Ishikawa (cell line): ENCODE measurements at regions not wholly inside any gene's neighbourhood (a gene's known extent, or its start where the extent isn't known, plus 50 kb on each side); places are given as distances from the start of the nearest gene placed in this dataset.

ENCODE experiments used
- CEBPB ChIP-seq: IDR thresholded peaks from 2 replicates; pipeline ENCODE4 v1.6.1; 2012
- CREB1 ChIP-seq: IDR thresholded peaks from 2 replicates; pipeline ENCODE4 v1.6.1; 2012; ENCODE audit warnings: low read depth
- EGR1 ChIP-seq: IDR thresholded peaks from 2 replicates; pipeline ENCODE4 v1.6.1; 2012
- EP300 ChIP-seq: IDR thresholded peaks from 2 replicates; pipeline ENCODE4 v1.6.1; 2012; ENCODE audit warnings: borderline replicate concordance
- FOXM1 ChIP-seq: IDR thresholded peaks from 2 replicates; pipeline ENCODE4 v1.6.1; 2012; ENCODE audit warnings: low read depth, borderline replicate concordance
- NFIC ChIP-seq: IDR thresholded peaks from 2 replicates; pipeline ENCODE4 v1.6.1; 2012
- RAD21 ChIP-seq: IDR thresholded peaks from 2 replicates; pipeline ENCODE4 v1.6.1; 2012; ENCODE audit warnings: low read depth
- TAF1 ChIP-seq: IDR thresholded peaks from 2 replicates; pipeline ENCODE4 v1.6.1; 2012; ENCODE audit warnings: low read depth, mild to moderate bottlenecking
- TCF12 ChIP-seq: IDR thresholded peaks from 2 replicates; pipeline ENCODE4 v1.6.1; 2012; ENCODE audit warnings: low read depth
- TEAD4 ChIP-seq: IDR thresholded peaks from 2 replicates; pipeline ENCODE4 v1.6.1; 2012
- YY1 ChIP-seq: IDR thresholded peaks from 2 replicates; pipeline ENCODE4 v1.6.1; 2012; ENCODE audit warnings: low read depth
- TF ChIP-seq, protein P1 (sequence below): IDR thresholded peaks from 2 replicates; pipeline ENCODE4 v1.6.1; 2012; ENCODE audit warnings: low read depth, mild to moderate bottlenecking
- TF ChIP-seq, protein P2 (sequence below): IDR thresholded peaks from 2 replicates; pipeline ENCODE4 v1.6.1; 2012
- TF ChIP-seq, protein P3 (sequence below): IDR thresholded peaks from 2 replicates; pipeline ENCODE4 v1.6.1; 2012

DNA sequence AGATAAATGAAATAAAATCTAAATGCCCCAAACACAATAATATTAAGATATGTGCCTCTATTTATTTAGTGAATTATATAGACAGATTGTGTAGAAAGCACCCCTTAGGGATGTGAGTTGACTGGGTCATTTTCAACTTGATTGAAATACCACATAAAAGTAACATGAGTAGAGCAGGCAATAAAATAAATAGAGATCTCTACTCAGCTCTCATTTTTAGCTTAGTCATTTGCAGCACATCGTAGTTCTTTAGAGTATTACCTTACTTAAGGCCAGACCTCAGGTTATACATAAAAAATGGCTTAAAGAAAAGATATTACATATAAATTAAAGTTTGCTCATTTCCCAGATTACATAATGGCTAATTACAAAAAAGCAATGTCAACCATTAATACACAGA, 1525.6 kb upstream of the PRR20A start:
- TF ChIP-seq YY1, result no peak
- TF ChIP-seq, protein P1, sequence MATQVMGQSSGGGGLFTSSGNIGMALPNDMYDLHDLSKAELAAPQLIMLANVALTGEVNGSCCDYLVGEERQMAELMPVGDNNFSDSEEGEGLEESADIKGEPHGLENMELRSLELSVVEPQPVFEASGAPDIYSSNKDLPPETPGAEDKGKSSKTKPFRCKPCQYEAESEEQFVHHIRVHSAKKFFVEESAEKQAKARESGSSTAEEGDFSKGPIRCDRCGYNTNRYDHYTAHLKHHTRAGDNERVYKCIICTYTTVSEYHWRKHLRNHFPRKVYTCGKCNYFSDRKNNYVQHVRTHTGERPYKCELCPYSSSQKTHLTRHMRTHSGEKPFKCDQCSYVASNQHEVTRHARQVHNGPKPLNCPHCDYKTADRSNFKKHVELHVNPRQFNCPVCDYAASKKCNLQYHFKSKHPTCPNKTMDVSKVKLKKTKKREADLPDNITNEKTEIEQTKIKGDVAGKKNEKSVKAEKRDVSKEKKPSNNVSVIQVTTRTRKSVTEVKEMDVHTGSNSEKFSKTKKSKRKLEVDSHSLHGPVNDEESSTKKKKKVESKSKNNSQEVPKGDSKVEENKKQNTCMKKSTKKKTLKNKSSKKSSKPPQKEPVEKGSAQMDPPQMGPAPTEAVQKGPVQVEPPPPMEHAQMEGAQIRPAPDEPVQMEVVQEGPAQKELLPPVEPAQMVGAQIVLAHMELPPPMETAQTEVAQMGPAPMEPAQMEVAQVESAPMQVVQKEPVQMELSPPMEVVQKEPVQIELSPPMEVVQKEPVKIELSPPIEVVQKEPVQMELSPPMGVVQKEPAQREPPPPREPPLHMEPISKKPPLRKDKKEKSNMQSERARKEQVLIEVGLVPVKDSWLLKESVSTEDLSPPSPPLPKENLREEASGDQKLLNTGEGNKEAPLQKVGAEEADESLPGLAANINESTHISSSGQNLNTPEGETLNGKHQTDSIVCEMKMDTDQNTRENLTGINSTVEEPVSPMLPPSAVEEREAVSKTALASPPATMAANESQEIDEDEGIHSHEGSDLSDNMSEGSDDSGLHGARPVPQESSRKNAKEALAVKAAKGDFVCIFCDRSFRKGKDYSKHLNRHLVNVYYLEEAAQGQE, result no peak
- TF ChIP-seq EP300, result no peak
- TF ChIP-seq, protein P2, sequence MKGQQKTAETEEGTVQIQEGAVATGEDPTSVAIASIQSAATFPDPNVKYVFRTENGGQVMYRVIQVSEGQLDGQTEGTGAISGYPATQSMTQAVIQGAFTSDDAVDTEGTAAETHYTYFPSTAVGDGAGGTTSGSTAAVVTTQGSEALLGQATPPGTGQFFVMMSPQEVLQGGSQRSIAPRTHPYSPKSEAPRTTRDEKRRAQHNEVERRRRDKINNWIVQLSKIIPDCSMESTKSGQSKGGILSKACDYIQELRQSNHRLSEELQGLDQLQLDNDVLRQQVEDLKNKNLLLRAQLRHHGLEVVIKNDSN, result no peak
- no peak for TF ChIP-seq CREB1
- TF ChIP-seq, protein P3, sequence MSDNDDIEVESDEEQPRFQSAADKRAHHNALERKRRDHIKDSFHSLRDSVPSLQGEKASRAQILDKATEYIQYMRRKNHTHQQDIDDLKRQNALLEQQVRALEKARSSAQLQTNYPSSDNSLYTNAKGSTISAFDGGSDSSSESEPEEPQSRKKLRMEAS, result no peak
- no peak for TF ChIP-seq RAD21
- no peak for TF ChIP-seq CEBPB
- no peak for TF ChIP-seq NFIC
- no peak for TF ChIP-seq TCF12
- no peak for TF ChIP-seq EGR1
- no peak for TF ChIP-seq TEAD4
- no peak for TF ChIP-seq TAF1
- no peak for TF ChIP-seq FOXM1
